Suprapubic skin (tissue), 4 donors: ENCODE measurements at regions not wholly inside any gene's neighbourhood (a gene's known extent, or its start where the extent isn't known, plus 50 kb on each side); places are given as distances from the start of the nearest gene placed in this dataset.

Source experiments
- DNase-seq, 2 donors: peaks; one replicate each; pipeline ENCODE4 v3.0.0-alpha.2; 2019; ENCODE audit warnings: low spot score in 2 of 2
- H3K27ac ChIP-seq: fragments of 200-600 bp; sonication (generic); one replicate; pipeline ENCODE4 v1.5.1; 2019
- H3K27me3 ChIP-seq: fragments of 200-600 bp; sonication (generic); one replicate; pipeline ENCODE4 v1.5.1; 2019
- H3K36me3 ChIP-seq: fragments of 200-600 bp; sonication (generic); one replicate; pipeline ENCODE4 v1.5.1; 2019
- H3K4me1 ChIP-seq: fragments of 200-600 bp; sonication (generic); one replicate; pipeline ENCODE4 v1.5.1; 2019
- H3K4me3 ChIP-seq: fragments of 200-600 bp; sonication (generic); one replicate; pipeline ENCODE4 v1.5.1; 2019; ENCODE audit warnings: mild to moderate bottlenecking
- H3K9me3 ChIP-seq: fragments of 200-600 bp; sonication (generic); one replicate; pipeline ENCODE4 v1.5.1; 2019
- CTCF ChIP-seq, 2 donors: fragments of 200-600 bp in 1 of 2; fragments of 450-650 bp in 1 of 2; sonication (generic) in 1 of 2; IDR thresholded peaks; one replicate each; pipeline ENCODE4 v1.5.1; 2016 to 2019; ENCODE audit warnings: antibody characterized with exemption in 2 of 2, mild to moderate bottlenecking in 1 of 2, moderate library complexity in 1 of 2
- EP300 ChIP-seq: sonication (generic); formaldehyde crosslinking; IDR thresholded peaks from one replicate; pipeline ENCODE4 v1.6.1; 2017; ENCODE audit warnings: antibody characterized with exemption
- POLR2A ChIP-seq, 2 donors: fragments of 450-650 bp; IDR thresholded peaks; one replicate each; pipeline ENCODE4 v1.6.1; 2017; ENCODE audit warnings: antibody characterized with exemption in 2 of 2, mild to moderate bottlenecking in 2 of 2, moderate library complexity in 2 of 2
- POLR2AphosphoS5 ChIP-seq, 3 donors: sonication (generic); formaldehyde crosslinking; IDR thresholded peaks; one replicate each; pipeline ENCODE4 v1.6.1; 2017; ENCODE audit warnings: antibody characterized with exemption in 3 of 3
- WGBS: methylation state at CpG from one replicate; pipeline ENCODE4 v1.1.5; 2018; 5-methylcytosine and 5-hydroxymethylcytosine counted together

GRCh38 chr2:55102056-55102812 lies 52.0 kb upstream of the RTN4 start:
- no peak for DNase-seq
- no peak overlapping the region for H3K4me3 ChIP-seq
- WGBS: 70% methylated on average over 4 of the region's 4 CpGs
- no peaks in the 10 kb centered on the region for H3K36me3 ChIP-seq
- peak overlapping the region; percentile 82 for H3K27ac ChIP-seq
- no peaks in the 10 kb centered on the region for H3K27me3 ChIP-seq
- peaks cover 24% of the 10 kb centered on the region for H3K4me1 ChIP-seq
- no peak for TF ChIP-seq CTCF (IDR thresholded peaks at IDR 0.05)
- no peak for TF ChIP-seq POLR2A (IDR thresholded peaks at IDR 0.05)
- H3K9me3 ChIP-seq: no peaks in the 10 kb centered on the region

- Histone ChIP-seq H3K27ac (peak overlapping the region; percentile 17), H3K4me1 (peaks cover 31% of the 10 kb centered on the region), H3K27me3 (no peaks in the 10 kb centered on the region), H3K9me3 (no peaks in the 10 kb centered on the region), H3K36me3 (no peaks in the 10 kb centered on the region), H3K4me3 (no peak overlapping the region)
- TF ChIP-seq POLR2A (IDR thresholded peaks at IDR 0.05): no peak
- no peak for DNase-seq
Observed at GRCh38 chr2:55101466-55101865, 51.2 kb upstream of the RTN4 start.

GRCh38 chr2:55099878-55100820 lies 49.9 kb upstream of the RTN4 start:
- Histone ChIP-seq H3K27me3 (no peaks in the 10 kb centered on the region), H3K27ac (peak overlapping the region; percentile 83), H3K9me3 (no peaks in the 10 kb centered on the region), H3K36me3 (no peaks in the 10 kb centered on the region), H3K4me3 (no peak overlapping the region), H3K4me1 (peaks cover 33% of the 10 kb centered on the region)
- DNase-seq: no peak
- no peak for TF ChIP-seq CTCF (IDR thresholded peaks at IDR 0.05)
- no peak for TF ChIP-seq POLR2AphosphoS5 (IDR thresholded peaks at IDR 0.05)
- TF ChIP-seq EP300: no peak
- no peak for TF ChIP-seq POLR2A (IDR thresholded peaks at IDR 0.05)
- 61% methylated on average over 5 of the region's 5 CpGs for WGBS
